IPS-15b (cell line): ENCODE measurements at regions not wholly inside any gene's neighbourhood (a gene's known extent, or its start where the extent isn't known, plus 50 kb on each side); places are given as distances from the start of the nearest gene placed in this dataset.

Experiments used
- H3K27me3 ChIP-seq: one replicate; pipeline ENCODE4 v1.6.1; 2013; ENCODE audit warnings: low read length; ENCODE audit not compliant: control insufficient read depth, insufficient read depth
- H3K36me3 ChIP-seq: one replicate; pipeline ENCODE4 v1.6.1; 2013; ENCODE audit warnings: low read length; ENCODE audit not compliant: control insufficient read depth, insufficient read depth
- H3K4me1 ChIP-seq: one replicate; pipeline ENCODE4 v1.6.1; 2013; ENCODE audit warnings: mild to moderate bottlenecking, low read length; ENCODE audit not compliant: control insufficient read depth, insufficient read depth
- H3K4me3 ChIP-seq: one replicate; pipeline ENCODE4 v1.5.1; 2013; ENCODE audit warnings: low read depth, low read length
- H3K9ac ChIP-seq: one replicate; pipeline ENCODE4 v1.6.1; 2013; ENCODE audit warnings: low read depth, mild to moderate bottlenecking, low read length
- H3K9me3 ChIP-seq: one replicate; pipeline ENCODE4 v1.6.1; 2013; ENCODE audit warnings: mild to moderate bottlenecking, low read length; ENCODE audit not compliant: control insufficient read depth, insufficient read depth

GRCh38 chr11:92707173-92707619 lies 262.3 kb upstream of the MTNR1B start:
- no peaks in the 10 kb centered on the region for H3K36me3 ChIP-seq
- no peaks in the 10 kb centered on the region for H3K9me3 ChIP-seq
- no peak overlapping the region for H3K4me3 ChIP-seq
- peaks cover 7% of the 10 kb centered on the region for H3K4me1 ChIP-seq
- no peaks in the 10 kb centered on the region for H3K27me3 ChIP-seq
- H3K9ac ChIP-seq, result no peak overlapping the region

GRCh38 chr11:92707665-92708064 lies 261.8 kb upstream of the MTNR1B start:
- Histone ChIP-seq H3K9ac (no peak overlapping the region), H3K9me3 (no peaks in the 10 kb centered on the region), H3K36me3 (no peaks in the 10 kb centered on the region), H3K27me3 (no peaks in the 10 kb centered on the region), H3K4me3 (no peak overlapping the region), H3K4me1 (peaks cover 10% of the 10 kb centered on the region)

GRCh38 chr11:92709329-92709728 lies 260.1 kb upstream of the MTNR1B start:
- Histone ChIP-seq H3K27me3 (no peaks in the 10 kb centered on the region), H3K9ac (no peak overlapping the region), H3K4me3 (no peak overlapping the region), H3K4me1 (peaks cover 15% of the 10 kb centered on the region), H3K36me3 (no peaks in the 10 kb centered on the region), H3K9me3 (no peaks in the 10 kb centered on the region)

- H3K9ac ChIP-seq, result no peak overlapping the region
- H3K4me1 ChIP-seq, result peaks cover 15% of the 10 kb centered on the region
- H3K4me3 ChIP-seq, result no peak overlapping the region
- no peaks in the 10 kb centered on the region for H3K9me3 ChIP-seq
- H3K27me3 ChIP-seq, result no peaks in the 10 kb centered on the region
- no peaks in the 10 kb centered on the region for H3K36me3 ChIP-seq
These were observed 257.5 kb upstream of the MTNR1B start for GRCh38 chr11:92711926-92712325.

GRCh38 chr11:92714111-92714510 lies 255.3 kb upstream of the MTNR1B start:
- Histone ChIP-seq H3K36me3 (no peaks in the 10 kb centered on the region), H3K4me3 (no peak overlapping the region), H3K9me3 (no peaks in the 10 kb centered on the region), H3K4me1 (peaks cover 11% of the 10 kb centered on the region), H3K9ac (no peak overlapping the region), H3K27me3 (no peaks in the 10 kb centered on the region)

- Histone ChIP-seq H3K4me3 (no peak overlapping the region), H3K9me3 (no peaks in the 10 kb centered on the region), H3K36me3 (no peaks in the 10 kb centered on the region), H3K4me1 (peaks cover 8% of the 10 kb centered on the region), H3K9ac (no peak overlapping the region), H3K27me3 (no peaks in the 10 kb centered on the region)
These were observed 252.2 kb upstream of the MTNR1B start for GRCh38 chr11:92717240-92717639.

- no peaks in the 10 kb centered on the region for H3K36me3 ChIP-seq
- no peaks in the 10 kb centered on the region for H3K9me3 ChIP-seq
- H3K4me3 ChIP-seq, result no peak overlapping the region
These were observed 249.1 kb upstream of the MTNR1B start for GRCh38 chr11:92720385-92720784.

GRCh38 chr11:92725352-92725751 lies 244.1 kb upstream of the MTNR1B start:
- Histone ChIP-seq H3K27me3 (no peaks in the 10 kb centered on the region), H3K9ac (no peak overlapping the region), H3K36me3 (no peaks in the 10 kb centered on the region), H3K4me1 (no peaks in the 10 kb centered on the region), H3K4me3 (no peak overlapping the region), H3K9me3 (no peaks in the 10 kb centered on the region)

More at GRCh38 chr11:92720385-92720784, 249.1 kb upstream of the MTNR1B start:
- no peaks in the 10 kb centered on the region for H3K27me3 ChIP-seq
- H3K9ac ChIP-seq, result no peak overlapping the region
- no peaks in the 10 kb centered on the region for H3K4me1 ChIP-seq

- no peak overlapping the region for H3K9ac ChIP-seq
- no peaks in the 10 kb centered on the region for H3K36me3 ChIP-seq
- H3K9me3 ChIP-seq, result no peaks in the 10 kb centered on the region
- no peak overlapping the region for H3K4me3 ChIP-seq
- no peaks in the 10 kb centered on the region for H3K4me1 ChIP-seq
- no peaks in the 10 kb centered on the region for H3K27me3 ChIP-seq
These were observed 242.3 kb upstream of the MTNR1B start for GRCh38 chr11:92727123-92727522.

GRCh38 chr11:92727769-92728168 lies 241.7 kb upstream of the MTNR1B start:
- H3K9ac ChIP-seq, result no peak overlapping the region
- H3K36me3 ChIP-seq, result no peaks in the 10 kb centered on the region
- H3K4me3 ChIP-seq, result no peak overlapping the region
- no peaks in the 10 kb centered on the region for H3K4me1 ChIP-seq
- H3K27me3 ChIP-seq, result no peaks in the 10 kb centered on the region
- H3K9me3 ChIP-seq, result no peaks in the 10 kb centered on the region

- Histone ChIP-seq H3K4me1 (no peaks in the 10 kb centered on the region), H3K27me3 (no peaks in the 10 kb centered on the region), H3K9me3 (no peaks in the 10 kb centered on the region), H3K4me3 (no peak overlapping the region), H3K9ac (no peak overlapping the region), H3K36me3 (no peaks in the 10 kb centered on the region)
These were observed 240.8 kb upstream of the MTNR1B start for GRCh38 chr11:92728628-92729027.

- Histone ChIP-seq H3K4me3 (no peak overlapping the region), H3K27me3 (no peaks in the 10 kb centered on the region), H3K36me3 (no peaks in the 10 kb centered on the region), H3K9ac (no peak overlapping the region), H3K9me3 (no peaks in the 10 kb centered on the region), H3K4me1 (no peaks in the 10 kb centered on the region)
These were observed 234.4 kb upstream of the MTNR1B start for GRCh38 chr11:92735039-92735438.

- no peak overlapping the region for H3K4me3 ChIP-seq
- no peaks in the 10 kb centered on the region for H3K9me3 ChIP-seq
- H3K27me3 ChIP-seq, result no peaks in the 10 kb centered on the region
- no peak overlapping the region for H3K9ac ChIP-seq
- H3K36me3 ChIP-seq, result no peaks in the 10 kb centered on the region
- H3K4me1 ChIP-seq, result no peaks in the 10 kb centered on the region
These were observed 231.2 kb upstream of the MTNR1B start for GRCh38 chr11:92738276-92738675.
